Posterior cingulate gyrus (tissue), 11 donors: ENCODE measurements at regions not wholly inside any gene's neighbourhood (a gene's known extent, or its start where the extent isn't known, plus 50 kb on each side); places are given as distances from the start of the nearest gene placed in this dataset.
A peak's percentile ranks its signal among the peaks of the same experiment; 100 is the strongest.

Experiments used
- DNase-seq, 10 donors: peaks; one replicate each; pipeline versions ENCODE4 v3.0.0 to v3.0.0-alpha.2; 2020 to 2021; ENCODE audit warnings: mixed read lengths in 3 of 10
- intact Hi-C: fragments of 100-400 bp; cut with DNase I; formaldehyde crosslinking; loops from one replicate; pipeline ENCODE4 v1.15.1; 2023

DNA sequence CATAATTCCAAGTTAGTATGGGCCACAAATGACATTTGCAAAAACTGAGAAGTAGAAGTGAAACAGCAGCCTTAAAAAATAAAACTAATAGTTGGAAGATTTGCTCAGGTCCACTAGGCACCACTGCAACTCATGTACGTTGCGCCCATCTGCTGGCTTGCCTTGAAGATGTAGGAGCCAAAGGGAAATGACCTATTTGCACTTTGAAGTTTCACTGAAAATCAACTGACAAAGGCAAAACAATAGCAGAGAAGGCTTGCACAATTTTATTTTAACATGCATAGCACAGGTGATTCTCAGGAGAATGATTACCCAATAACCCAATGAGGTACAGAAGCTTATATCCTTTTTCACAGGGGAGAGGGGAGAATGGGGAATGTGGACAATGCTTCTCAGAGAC, 170.1 kb upstream of the USP25 start:
- DNase-seq: peak in 1 of 10 donors; percentile 47
- intact Hi-C loops: no loop called here

DNA sequence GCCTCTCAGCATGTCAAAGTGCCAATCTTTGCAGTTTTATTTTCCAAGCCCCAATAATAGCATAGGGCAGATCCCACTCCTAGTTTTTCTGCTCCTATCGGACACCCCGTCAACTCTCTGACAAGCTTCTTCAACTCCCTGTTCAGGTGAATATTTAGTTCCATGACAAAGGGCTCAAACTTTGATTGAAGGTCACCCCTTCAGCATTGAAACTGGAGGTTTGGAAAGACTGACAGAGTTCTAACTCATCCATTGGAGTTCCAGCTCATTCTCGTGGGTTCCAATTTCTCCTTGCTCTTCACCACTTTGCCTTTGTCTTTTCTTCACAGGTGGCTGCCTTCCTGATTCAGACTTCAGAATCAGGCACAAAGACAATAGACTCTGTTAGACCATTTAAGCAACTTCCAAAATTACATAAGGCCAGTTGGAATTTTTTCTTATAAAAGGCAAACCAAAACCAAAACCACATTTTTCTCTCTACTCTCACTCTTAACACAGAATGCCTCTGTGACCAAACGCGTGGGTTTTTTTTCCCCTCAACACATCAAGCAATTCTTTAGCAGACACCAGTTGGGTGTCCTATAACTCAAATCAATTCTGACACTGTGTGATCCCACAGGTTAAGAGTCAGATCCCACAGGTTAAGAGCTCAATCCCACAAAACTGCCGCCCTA, 169.3 kb upstream of the USP25 start:
- DNase-seq: no peak
- intact Hi-C loops: no loop called here

DNA sequence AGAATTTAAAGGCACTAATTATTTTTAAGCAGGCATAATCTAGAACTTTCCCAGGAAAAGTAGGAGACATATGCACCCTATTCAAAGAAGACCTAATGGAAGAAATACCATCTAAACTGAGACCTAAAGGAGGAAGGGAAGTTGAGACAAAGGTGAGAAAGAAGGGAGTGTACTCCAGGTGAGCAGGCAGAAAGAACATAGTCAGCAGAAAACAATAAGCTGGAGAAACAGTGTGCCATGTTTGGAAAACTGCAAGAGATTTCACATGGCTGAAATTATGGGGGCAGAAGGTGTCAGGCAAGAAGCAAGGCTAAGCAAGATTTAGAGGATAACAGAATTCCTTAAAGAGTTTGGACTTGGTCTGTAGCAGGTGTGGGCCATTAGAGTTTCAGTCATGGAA, 167.0 kb upstream of the USP25 start:
- no peak for DNase-seq
- intact Hi-C loops: no loop called here

DNA sequence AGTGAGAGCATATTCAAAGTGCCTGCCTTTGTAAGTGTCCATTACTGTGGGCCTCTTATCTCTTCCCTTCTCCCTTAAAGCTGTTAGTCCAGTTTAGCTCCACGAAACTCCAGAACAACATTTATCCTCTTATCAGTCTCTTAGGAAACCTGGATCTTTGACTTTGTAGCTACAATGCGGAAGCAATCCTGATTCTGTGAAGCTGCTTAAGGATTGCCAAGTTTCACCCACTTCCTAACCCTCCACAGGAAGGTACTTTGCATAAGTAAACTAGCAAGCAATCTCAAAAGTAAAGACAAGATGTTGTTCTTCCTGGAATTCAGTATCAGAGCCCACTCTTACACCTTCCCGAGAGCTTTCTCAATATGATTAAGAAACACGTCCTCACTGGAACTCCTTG, 164.9 kb upstream of the USP25 start:
- intact Hi-C loops: no loop called here
- DNase-seq: no peak

DNA sequence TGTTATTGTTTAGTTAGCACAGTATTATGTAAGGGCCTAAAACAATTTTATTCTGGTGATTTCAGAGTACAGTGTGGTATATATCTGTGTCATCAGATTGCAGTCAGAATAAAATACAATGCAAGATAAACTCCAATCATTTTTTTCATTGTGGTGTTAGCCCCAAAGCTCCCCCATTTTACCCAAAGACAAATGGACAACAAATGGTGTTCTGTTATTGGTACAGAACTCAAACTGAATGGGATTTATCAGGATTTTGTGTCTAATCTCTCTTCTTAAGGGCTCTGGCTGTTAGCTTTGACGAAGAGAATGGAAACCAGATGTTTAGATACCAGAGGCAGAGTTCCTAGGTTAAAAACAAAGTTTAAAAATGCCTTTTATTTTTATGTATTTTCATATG, 163.1 kb upstream of the USP25 start:
- DNase-seq: no peak
- intact Hi-C loops: no loop called here

DNA sequence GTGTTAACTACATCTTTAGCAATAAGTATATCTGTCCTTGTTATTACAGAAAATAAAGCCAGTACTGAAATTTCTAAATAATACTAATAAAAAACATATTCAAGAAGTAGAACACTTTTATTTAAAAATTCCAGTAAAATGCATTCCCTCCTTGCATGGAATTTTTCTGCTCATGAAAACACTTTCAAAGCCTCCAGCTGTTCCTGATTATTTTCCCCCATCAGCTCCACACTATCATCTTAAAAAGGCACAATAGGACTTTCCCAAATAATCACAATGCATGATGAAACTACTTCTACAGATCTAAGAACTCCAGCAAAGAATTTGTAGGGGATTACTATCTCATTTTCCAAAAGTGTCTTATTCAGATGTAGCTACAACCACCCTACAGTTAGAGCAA, 162.6 kb upstream of the USP25 start:
- no peak for DNase-seq
- intact Hi-C loops: no loop called here

DNA sequence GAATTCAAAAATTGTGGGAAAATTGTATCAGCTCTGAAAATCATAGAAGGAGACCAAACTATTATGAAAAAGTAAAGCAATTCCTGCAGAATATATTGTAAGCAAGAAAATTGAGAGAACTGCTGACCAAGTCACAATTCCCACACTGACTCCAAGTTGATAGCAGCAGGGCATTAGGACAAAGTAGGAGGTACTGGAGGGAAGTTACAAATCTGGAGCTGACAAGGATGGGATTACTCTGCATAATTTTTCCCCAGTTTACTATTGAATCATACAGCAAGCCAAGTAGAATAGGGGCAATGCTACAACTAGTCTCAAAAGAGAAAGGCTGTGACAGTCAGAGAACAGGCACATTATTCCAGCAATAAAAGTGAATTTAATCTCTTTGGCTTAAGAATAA, 161.3 kb upstream of the USP25 start:
- DNase-seq: no peak
- intact Hi-C loops: no loop called here

DNA sequence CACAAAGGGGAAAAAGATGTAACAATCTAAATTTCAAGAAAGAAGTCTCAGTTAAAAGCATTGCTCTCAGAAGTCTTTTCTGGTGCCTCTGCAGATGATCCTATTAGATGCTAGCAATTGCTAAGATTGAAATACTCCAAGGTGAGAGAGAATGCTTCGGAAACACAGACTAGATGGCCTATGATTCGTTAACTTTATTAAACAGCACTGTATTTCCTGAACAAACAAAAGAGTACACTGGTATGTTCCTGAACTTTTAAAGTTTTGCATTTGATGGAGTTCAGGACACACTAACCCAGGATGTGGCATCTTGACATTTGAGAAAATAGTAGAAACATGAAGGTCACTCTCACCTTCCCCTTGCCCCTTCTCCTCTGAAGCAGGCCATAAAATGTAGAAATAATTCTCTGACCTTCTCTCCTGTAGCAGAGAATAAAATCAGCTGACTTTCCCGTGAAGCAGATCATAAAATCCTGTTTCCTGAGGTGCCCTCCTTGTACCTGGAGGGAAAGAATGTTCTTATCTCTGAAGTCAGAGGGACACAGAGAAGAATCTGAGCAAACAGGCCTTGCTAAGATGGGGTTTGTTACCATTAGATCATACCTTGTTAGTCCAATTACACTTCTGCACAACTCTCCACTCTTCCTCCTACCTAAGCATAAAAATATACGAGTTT, 142.9 kb upstream of the USP25 start:
- no peak for DNase-seq
- intact Hi-C loops: loop anchor here (10.0 kb wide), 1 partner anchor 1282 kb away; no protein-coding TSS in a partner anchor

DNA sequence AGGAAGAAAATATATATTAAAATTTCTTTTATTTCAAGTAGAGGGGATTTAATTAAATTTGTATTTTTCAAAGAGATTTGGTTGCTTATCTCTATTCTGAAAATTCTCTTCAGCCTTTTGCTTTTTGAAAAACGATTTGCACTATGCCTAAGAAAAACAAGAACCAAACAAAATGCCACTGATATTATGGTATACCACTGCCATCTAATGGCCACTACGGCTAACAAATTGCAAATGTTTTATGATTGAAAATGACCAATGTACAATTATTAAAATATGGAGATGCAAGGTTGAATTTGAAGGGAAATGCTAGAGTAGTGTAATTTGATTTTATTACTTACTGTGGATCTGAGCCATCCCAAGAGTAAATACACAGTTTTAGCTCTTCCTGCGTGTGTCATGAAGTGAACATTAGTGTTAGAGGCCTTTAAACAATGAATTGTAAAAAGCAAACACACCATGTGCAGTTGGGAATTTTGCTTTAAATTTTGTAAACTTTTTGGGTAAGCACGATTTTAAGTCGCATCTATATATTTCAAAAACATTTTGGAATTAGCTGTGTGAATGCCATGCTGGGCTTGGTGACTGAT, 137.4 kb upstream of the USP25 start:
- intact Hi-C loops: loop anchor here (5.0 to 10.0 kb wide), 3 partner anchors 730 to 1335 kb away; no protein-coding TSS in a partner anchor
- DNase-seq: no peak

DNA sequence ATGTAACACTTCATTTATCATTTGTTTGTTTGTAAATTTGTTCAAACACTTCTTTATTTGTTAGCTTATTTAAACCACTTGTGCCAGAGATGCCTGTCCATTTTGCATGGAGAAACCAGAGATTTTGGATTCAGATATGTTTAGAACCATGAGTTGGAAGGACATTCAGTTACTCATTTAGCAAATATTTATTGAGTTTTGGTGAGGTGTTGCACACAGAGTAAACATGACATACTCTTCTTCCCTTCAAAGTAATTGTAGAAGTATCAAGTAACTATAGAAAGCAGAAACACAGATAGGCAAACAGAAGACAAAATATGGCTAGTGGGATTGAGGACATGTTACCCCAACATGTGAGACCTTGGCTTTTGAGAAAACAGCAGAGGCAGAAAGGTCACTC, 136.8 kb upstream of the USP25 start:
- no peak for DNase-seq
- intact Hi-C loops: loop anchor here (5.0 to 10.0 kb wide), 3 partner anchors 731 to 1336 kb away; no protein-coding TSS in a partner anchor

DNA sequence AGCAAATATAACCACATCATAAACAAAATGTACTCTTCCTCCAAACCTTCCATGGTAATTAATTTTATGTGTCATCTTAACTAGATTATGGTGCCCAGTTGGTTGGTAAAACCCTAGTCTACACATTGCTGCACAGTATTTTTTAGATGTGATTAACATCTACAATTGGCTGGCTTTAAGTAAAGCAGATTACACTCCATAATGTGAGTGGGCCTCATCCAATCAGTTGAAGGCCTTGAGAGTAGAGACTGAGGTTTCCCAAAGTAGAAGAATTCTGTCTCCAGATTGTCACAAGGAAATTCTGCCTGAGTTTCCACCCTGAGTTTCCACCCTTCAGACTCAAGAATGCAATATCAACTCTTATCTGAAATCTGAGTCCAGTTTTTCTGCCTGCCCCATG, 128.4 kb upstream of the USP25 start:
- intact Hi-C loops: no loop called here
- no peak for DNase-seq

DNA sequence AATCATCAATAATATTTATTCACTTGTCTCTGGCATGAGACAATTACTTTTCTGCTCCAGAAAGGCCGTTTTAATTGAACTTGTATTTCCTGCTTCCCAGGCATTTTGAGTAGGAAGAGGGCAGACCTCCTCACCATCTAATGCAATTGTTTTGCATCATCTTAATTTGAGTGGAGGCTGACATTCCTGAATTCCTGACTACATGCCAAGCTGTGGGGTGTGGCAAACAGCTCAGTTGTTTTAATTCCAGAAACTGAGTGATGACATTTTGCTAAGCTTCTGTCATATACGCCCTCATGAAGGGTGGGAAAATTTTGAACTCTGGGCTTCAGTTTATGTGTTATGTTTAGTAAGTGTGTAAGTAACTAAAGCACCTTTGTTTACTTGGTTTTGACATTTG, 125.4 kb upstream of the USP25 start:
- DNase-seq: no peak
- intact Hi-C loops: no loop called here

DNA sequence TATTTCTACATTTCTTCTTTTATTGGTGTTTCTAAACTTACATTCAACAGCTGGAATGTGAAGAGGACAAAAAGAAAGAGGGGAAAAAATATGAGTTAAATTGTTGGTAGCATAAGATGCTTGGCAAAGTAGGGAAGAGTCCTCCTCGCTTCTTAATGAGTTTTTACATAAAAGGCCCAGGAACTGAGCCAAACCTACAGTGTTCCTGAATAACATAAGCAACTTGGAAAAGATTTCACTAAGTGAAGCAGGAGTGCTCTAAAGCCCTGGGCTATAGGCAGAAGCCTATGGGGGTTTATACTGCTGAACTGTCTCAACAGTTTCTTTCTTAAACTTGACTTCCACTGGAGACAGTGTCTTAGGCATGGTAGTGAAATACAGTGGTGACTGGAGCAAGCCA, 115.0 kb upstream of the USP25 start:
- intact Hi-C loops: no loop called here
- no peak for DNase-seq

DNA sequence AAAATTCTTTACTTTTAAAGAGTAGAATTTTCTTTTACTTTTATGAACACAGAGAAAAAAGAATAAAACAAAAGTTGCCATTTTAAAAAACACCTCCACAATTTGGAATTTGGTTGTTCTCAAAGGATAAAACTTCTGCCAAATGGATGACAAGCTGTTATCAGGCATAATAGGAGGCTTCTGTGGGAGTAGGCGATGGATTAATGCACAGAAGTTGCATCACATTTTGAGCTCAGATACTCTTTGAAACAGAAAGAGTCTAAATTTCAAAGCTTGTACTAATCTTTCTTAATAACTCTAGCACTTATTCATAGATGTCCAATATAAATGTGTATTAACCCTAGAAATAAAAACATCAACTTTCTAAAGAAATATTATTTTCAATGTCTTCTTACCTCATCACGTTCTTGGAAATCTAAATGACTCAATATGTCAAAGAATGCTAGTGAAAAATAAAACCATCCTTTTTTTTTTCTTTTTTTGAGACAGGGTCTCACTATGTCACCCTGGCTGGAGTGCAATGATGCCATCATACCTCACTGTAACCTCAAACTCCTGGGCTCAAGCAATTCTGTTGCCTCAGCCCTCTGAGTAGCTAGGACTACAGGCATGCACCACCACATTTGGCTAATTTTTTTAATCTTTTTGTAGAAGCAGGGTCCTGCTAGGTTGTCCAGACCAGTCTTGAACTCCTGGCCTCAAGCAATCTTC, 112.8 kb upstream of the USP25 start:
- intact Hi-C loops: no loop called here
- DNase-seq: no peak

DNA sequence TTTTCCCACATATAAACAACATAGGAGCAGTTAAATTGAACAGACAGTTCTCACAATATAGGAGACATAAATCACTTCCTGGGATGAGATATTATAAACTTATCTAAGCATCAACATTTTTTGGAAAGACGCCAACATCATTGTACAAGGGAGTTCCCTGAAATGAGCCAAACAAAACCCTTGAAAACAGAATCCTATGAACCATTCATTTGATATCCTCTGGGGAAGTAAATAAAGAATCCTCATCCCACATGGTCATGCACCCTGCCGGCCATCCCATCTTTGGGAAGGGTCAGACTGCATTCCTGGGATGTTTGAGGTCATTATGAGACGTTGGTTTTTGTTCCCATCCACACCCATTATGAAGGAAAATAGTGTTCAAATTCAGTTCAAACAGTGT, 111.8 kb upstream of the USP25 start:
- no peak for DNase-seq
- intact Hi-C loops: no loop called here

DNA sequence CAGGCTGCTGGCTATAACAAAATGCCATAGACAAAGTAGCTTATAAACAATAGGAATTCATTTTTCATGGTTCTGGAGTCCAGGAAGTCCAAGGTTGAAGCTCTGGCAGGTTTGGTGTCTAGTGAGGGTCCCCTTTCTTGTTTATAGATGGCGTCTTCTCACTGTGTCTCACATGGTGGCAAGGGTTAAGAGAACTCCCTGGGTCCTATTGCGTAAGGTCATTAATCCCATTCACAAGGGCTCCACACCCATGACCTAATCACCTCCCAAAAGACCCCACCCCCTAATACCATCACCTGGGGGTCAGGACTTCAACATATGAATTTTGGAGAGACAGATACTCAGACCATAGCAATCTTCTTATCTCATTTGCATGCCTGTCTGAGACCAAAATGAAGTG, 108.9 kb upstream of the USP25 start:
- intact Hi-C loops: no loop called here
- no peak for DNase-seq

DNA sequence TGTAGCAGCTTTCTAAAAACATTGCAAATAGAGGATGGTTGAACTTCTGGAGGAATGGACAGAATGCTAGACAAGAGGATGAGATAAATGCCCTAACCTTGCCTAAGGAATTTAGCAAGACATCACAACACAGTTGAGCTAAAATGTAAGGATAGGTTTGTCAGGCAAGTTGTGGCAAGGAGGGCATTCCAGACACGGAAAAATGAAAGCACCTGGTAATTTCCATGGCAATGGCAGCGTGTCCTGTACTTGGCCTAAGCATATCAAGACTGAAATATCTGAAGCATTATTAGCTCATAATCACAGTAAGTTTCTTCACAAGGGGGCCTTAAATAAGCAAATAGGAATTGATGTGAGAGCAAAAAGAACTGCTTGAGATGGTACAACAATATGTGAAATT, 105.1 kb upstream of the USP25 start:
- intact Hi-C loops: no loop called here
- DNase-seq: no peak

DNA sequence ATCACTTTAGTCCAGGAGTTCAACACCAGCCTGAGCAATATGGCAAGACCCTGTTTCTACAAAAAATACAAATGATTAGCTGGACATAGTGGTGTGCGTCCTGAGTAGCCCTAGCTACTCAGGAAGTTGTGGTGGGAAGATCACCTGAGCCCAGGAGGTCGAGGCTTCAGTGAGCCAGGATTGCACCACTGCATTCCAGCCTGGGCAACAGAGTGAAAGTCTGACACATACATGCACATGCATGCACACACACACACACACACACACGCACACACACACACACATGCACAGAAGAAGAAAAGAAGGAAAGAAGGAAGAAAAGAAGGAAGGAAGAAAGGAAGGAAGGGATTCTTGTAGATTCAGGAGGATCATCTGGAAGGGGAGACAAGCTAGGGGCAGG, 104.4 kb upstream of the USP25 start:
- intact Hi-C loops: no loop called here
- no peak for DNase-seq

DNA sequence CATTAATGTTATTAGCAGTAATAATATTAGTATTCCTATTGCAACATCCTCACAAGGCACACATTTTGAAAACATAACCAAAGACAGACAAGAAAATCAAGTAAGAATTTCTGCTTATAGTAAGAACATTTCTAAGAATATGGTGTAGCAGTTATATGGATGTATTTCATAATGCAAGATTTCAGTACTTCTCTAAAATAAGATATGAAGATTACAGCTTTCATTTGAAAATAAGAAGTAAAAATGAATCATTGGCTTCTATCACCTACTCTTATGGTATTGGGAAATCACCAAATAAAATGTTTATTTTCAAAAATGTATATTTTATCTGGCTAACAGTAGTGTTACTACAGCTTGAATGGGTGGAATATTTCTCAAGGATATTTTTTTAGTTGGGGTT, 103.8 kb upstream of the USP25 start:
- intact Hi-C loops: no loop called here
- no peak for DNase-seq

DNA sequence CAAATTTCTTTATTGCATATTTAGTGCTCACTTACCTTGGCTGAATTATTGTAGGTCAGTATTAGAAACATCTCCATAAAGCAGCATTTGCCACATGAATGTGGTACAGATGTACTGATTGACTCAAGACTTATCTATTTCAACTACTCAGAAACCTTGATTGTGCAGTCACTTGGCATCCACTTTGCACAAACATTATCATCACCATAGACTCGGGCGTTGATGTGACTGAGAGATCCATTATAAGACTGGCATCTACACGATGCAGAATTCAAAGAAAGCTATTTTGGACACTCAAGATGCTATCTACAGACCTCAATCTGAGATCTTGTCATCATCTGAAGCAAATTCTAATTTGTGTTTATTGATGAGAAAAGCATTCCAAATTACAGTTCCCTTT, 102.8 kb upstream of the USP25 start:
- no peak for DNase-seq
- intact Hi-C loops: no loop called here

DNA sequence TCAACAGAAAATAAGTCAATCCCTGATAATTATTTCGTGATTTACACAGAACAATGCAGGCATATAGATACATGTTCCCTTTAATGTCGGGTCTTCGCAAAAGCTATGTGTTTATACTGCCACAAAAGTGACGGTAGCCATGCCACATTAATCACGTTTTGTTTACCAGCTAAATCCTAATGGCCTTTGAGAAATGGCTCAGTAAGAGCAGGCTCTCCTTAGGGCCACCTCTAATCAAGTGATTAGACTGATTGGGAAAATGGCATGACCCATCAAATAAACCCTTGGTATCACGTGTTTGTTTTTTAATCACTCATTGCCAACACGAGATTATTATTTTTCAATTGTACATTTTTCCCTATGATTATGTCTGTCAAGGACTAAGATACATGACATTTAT, 102.0 kb upstream of the USP25 start:
- intact Hi-C loops: no loop called here
- no peak for DNase-seq

DNA sequence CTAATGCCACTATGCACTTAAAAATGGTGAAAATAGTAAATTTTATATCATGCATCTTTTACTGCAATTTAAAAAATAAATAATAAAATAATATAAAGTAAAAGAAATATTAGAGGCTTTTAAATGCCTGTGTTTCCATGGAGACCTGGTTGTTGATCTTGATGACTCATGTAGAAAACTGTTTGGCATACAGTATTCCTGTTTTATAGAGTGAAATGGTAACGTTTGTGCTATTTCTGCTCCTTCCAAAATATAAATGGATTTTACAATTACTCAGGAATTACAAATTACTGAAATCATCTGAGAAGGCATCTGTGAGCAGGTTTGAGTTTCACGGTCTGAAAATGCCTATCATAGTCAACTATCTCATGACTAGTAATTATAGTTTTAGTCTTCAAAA, 98.4 kb upstream of the USP25 start:
- DNase-seq: no peak
- intact Hi-C loops: no loop called here
